HCT116 (cell line): ENCODE measurements at regions not wholly inside any gene's neighbourhood (a gene's known extent, or its start where the extent isn't known, plus 50 kb on each side); places are given as distances from the start of the nearest gene placed in this dataset.
A peak's percentile ranks its signal among the peaks of the same experiment; 100 is the strongest.

Experiments used
- ATAC-seq: fragments of 200-7000 bp; cut with Tn5 transposase; 2 replicates; pipeline ENCODE4 v1.9.1; 2020; ENCODE audit warnings: mild to moderate bottlenecking, moderate library complexity
- BruUV-seq: library from RNA; stranded (reverse); fragments of 400-500 nt; replicated peaks from 2 replicates; lab custom pipeline; 2021; lab: Mats Ljungman, UMichigan
- CTCF ChIA-PET: fragments of 300-600 bp; sonication (Branson Sonifier 250); formaldehyde crosslinking; loops from one replicate; lab custom pipeline; 2021; ENCODE audit warnings: antibody characterized with exemption; lab: Charles Lee
- POLR2A ChIA-PET: fragments of 300-600, 350-600 bp; sonication (Branson Sonifier 250); formaldehyde crosslinking; loops from one replicate; lab custom pipeline; 2021; ENCODE audit warnings: antibody characterized with exemption; lab: Charles Lee
- RAD21 ChIA-PET, 2 experiments: fragments of 300-600 bp; sonication (Branson Sonifier 250); formaldehyde crosslinking; loops; one replicate each; lab custom pipeline; 2023; ENCODE audit warnings: low total read pairs in 2 of 2; ENCODE audit not compliant: uncharacterized antibody in 2 of 2, unreplicated experiment in 2 of 2, low non-redundant PET in 1 of 2; lab: Charles Lee
- DNase-seq: peaks from one replicate; pipeline ENCODE4 v3.0.0-alpha.2; 2010; ENCODE audit warnings: low read depth, low spot score
- H2AFZ ChIP-seq: fragments of 200-600 bp; shearing (Covaris generic), sonication (generic); 2 replicates; pipeline ENCODE4 v1.6.1; 2017; ENCODE audit warnings: low read depth, mixed run types, mixed read lengths, antibody characterized with exemption, low read length; ENCODE audit not compliant: poor library complexity, severe bottlenecking
- H3K27ac ChIP-seq: 2 replicates; pipeline ENCODE4 v1.5.1; 2012; ENCODE audit warnings: low read depth, low read length
- H3K27me3 ChIP-seq: fragments of 200-600 bp; sonication (generic); 2 replicates; pipeline ENCODE4 v1.6.1; 2016; ENCODE audit warnings: mixed run types, low read length, mixed read lengths; ENCODE audit not compliant: insufficient read depth
- H3K36me3 ChIP-seq, 2 experiments: fragments of 200-500 bp in 1 of 2; fragments of 200-600 bp in 1 of 2; sonication (Bioruptor generic) in 1 of 2; sonication (generic) in 1 of 2; 2 replicates each; pipeline versions ENCODE4 v1.5.1 to v1.6.1; 2014 to 2016; ENCODE audit warnings: low read length in 2 of 2, inconsistent platforms in 1 of 2, mixed read lengths in 1 of 2, mixed run types in 1 of 2; ENCODE audit not compliant: insufficient read depth in 2 of 2, control insufficient read depth in 1 of 2
- H3K4me1 ChIP-seq, 2 experiments: fragments of 200-600 bp in 1 of 2; sonication (generic) in 1 of 2; 2 replicates each; pipeline versions ENCODE4 v1.5.1 to v1.6.1; 2012 to 2017; ENCODE audit warnings: low read length in 2 of 2, inconsistent platforms in 1 of 2, mild to moderate bottlenecking in 1 of 2, mixed read lengths in 1 of 2, mixed run types in 1 of 2, moderate library complexity in 1 of 2; ENCODE audit not compliant: insufficient read depth in 2 of 2, control insufficient read depth in 1 of 2
- H3K4me2 ChIP-seq: fragments of 200-600 bp; sonication (generic); 2 replicates; pipeline ENCODE4 v1.6.1; 2017; ENCODE audit warnings: mixed run types, low read length, mixed read lengths
- H3K4me3 ChIP-seq, 2 experiments: fragments of 200-600 bp in 1 of 2; sonication (generic) in 1 of 2; replicated peaks in 1 of 2; 2 replicates each; pipeline ENCODE4 v1.5.1; 2011 to 2016; ENCODE audit warnings: low read length in 2 of 2, control low read depth in 1 of 2, low read depth in 1 of 2, mild to moderate bottlenecking in 1 of 2, mixed read lengths in 1 of 2, mixed run types in 1 of 2
- H3K79me2 ChIP-seq: fragments of 200-600 bp; sonication (generic); 2 replicates; pipeline ENCODE4 v1.6.1; 2017; ENCODE audit warnings: mild to moderate bottlenecking, mixed run types, low read length, moderate library complexity, mixed read lengths; ENCODE audit not compliant: insufficient read depth
- H3K9ac ChIP-seq: fragments of 200-600 bp; sonication (generic); 2 replicates; pipeline ENCODE4 v1.6.1; 2016; ENCODE audit warnings: low read length, mixed read lengths
- H3K9me2 ChIP-seq: fragments of 200-600 bp; sonication (generic), shearing (Covaris generic); 2 replicates; pipeline ENCODE4 v1.6.1; 2017; ENCODE audit warnings: mixed run types, mild to moderate bottlenecking, moderate library complexity; ENCODE audit not compliant: insufficient read depth
- H3K9me3 ChIP-seq, 2 experiments: fragments of 200-500 bp in 1 of 2; fragments of 200-600 bp in 1 of 2; sonication (Bioruptor generic) in 1 of 2; sonication (generic) in 1 of 2; 2 replicates each; pipeline ENCODE4 v1.6.1; 2014 to 2017; ENCODE audit warnings: low read length in 2 of 2, mixed read lengths in 2 of 2, inconsistent platforms in 1 of 2, low read depth in 1 of 2, mild to moderate bottlenecking in 1 of 2, mixed run types in 1 of 2, moderate library complexity in 1 of 2; ENCODE audit not compliant: control insufficient read depth in 1 of 2, insufficient read depth in 1 of 2
- H4K20me1 ChIP-seq: fragments of 200-600 bp; sonication (generic), shearing (Covaris generic); 2 replicates; pipeline ENCODE4 v1.6.1; 2017; ENCODE audit warnings: mixed run types, mild to moderate bottlenecking, moderate library complexity; ENCODE audit not compliant: insufficient read depth
- CBX3 ChIP-seq: IDR thresholded peaks from 2 replicates; pipeline ENCODE4 v1.6.1; 2012; ENCODE audit warnings: low read depth
- EGR1 ChIP-seq: IDR thresholded peaks from 2 replicates; pipeline ENCODE4 v1.6.1; 2012; ENCODE audit warnings: low read depth
- ELF1 ChIP-seq: IDR thresholded peaks from 2 replicates; pipeline ENCODE4 v1.6.1; 2012; ENCODE audit warnings: low read depth, borderline replicate concordance
- EZH2phosphoT487 ChIP-seq: fragments of 200-600 bp; IDR thresholded peaks from 2 replicates; pipeline ENCODE4 v1.6.1; 2018; ENCODE audit warnings: antibody characterized with exemption, borderline replicate concordance
- JUND ChIP-seq: IDR thresholded peaks from 2 replicates; pipeline ENCODE4 v1.6.1; 2012
- POLR2A ChIP-seq: IDR thresholded peaks from 2 replicates; pipeline ENCODE4 v1.7.0; 2011; ENCODE audit warnings: borderline replicate concordance; ENCODE audit not compliant: insufficient read depth, insufficient read length; ENCODE audit errors: extremely low read depth
- POLR2AphosphoS5 ChIP-seq: IDR thresholded peaks from 2 replicates; pipeline ENCODE4 v1.6.1; 2011; ENCODE audit warnings: mild to moderate bottlenecking, low read depth, low read length, moderate library complexity
- SIN3A ChIP-seq: IDR thresholded peaks from 2 replicates; pipeline ENCODE4 v1.6.1; 2012; ENCODE audit warnings: low read depth
- YY1 ChIP-seq: IDR thresholded peaks from 2 replicates; pipeline ENCODE4 v1.6.1; 2011; ENCODE audit warnings: low read length, low read depth, moderate library complexity, mild to moderate bottlenecking; ENCODE audit not compliant: insufficient replicate concordance; ENCODE audit errors: extremely low read depth
- ZBTB33 ChIP-seq: IDR thresholded peaks from 2 replicates; pipeline ENCODE4 v1.6.1; 2011; ENCODE audit warnings: mild to moderate bottlenecking, low read length, moderate library complexity; ENCODE audit not compliant: insufficient replicate concordance; ENCODE audit errors: extremely low read depth
- intact Hi-C: fragments of 100-400 bp; cut with micrococcal nuclease; formaldehyde crosslinking; loops from 2 replicates; pipeline ENCODE4 v1.10.0; 2022
- TF ChIP-seq, protein P1 (sequence below): IDR thresholded peaks from 2 replicates; pipeline ENCODE4 v1.6.1; 2012; ENCODE audit warnings: low read depth

GRCh38 chr7:41573862-41574261 lies 129.0 kb downstream of the INHBA start (continued):
- TF ChIP-seq, protein P1, sequence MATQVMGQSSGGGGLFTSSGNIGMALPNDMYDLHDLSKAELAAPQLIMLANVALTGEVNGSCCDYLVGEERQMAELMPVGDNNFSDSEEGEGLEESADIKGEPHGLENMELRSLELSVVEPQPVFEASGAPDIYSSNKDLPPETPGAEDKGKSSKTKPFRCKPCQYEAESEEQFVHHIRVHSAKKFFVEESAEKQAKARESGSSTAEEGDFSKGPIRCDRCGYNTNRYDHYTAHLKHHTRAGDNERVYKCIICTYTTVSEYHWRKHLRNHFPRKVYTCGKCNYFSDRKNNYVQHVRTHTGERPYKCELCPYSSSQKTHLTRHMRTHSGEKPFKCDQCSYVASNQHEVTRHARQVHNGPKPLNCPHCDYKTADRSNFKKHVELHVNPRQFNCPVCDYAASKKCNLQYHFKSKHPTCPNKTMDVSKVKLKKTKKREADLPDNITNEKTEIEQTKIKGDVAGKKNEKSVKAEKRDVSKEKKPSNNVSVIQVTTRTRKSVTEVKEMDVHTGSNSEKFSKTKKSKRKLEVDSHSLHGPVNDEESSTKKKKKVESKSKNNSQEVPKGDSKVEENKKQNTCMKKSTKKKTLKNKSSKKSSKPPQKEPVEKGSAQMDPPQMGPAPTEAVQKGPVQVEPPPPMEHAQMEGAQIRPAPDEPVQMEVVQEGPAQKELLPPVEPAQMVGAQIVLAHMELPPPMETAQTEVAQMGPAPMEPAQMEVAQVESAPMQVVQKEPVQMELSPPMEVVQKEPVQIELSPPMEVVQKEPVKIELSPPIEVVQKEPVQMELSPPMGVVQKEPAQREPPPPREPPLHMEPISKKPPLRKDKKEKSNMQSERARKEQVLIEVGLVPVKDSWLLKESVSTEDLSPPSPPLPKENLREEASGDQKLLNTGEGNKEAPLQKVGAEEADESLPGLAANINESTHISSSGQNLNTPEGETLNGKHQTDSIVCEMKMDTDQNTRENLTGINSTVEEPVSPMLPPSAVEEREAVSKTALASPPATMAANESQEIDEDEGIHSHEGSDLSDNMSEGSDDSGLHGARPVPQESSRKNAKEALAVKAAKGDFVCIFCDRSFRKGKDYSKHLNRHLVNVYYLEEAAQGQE = no peak
- TF ChIP-seq CBX3 (no peak), JUND (no peak), POLR2AphosphoS5 (no peak), ELF1 (no peak), EZH2phosphoT487 (no peak)

DNA sequence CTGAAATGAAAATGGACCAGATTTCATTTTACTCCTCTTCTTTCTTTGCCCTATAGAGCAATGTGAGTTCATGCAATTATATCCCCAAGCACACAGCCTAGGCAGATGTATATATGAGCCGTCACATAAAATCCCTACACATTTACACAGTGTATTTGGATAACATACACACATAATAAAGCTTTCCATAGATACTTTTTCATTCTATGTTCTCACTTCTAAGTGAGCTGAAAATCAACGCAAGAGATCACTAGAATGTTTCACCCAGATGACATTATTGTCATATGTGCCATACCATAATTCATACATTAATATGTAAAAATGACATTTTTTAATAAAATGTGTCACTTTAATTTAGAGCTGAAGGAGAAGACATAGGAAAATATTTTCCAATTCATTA lies 129.4 kb downstream of the INHBA start:
- intact Hi-C loops = no loop called here
- no peak overlapping the region for H3K27ac ChIP-seq
- H3K9me3 ChIP-seq = no peaks in the 10 kb centered on the region
- no peaks in the 10 kb centered on the region for H4K20me1 ChIP-seq
- DNase-seq (no peak), ATAC-seq (no peak)
- H3K4me1 ChIP-seq = peaks cover 0 to 5% of the 10 kb centered on the region in 2 experiments; a peak in 1 of 4 replicates
- H3K36me3 ChIP-seq = no peaks in the 10 kb centered on the region
- H3K4me2 ChIP-seq = peak overlapping the region; percentile 29; the same call in 1 of the 2 replicates
- H3K4me3 ChIP-seq = no peak overlapping the region
- H3K9me2 ChIP-seq = no peaks in the 10 kb centered on the region
- no peaks in the 10 kb centered on the region for H3K27me3 ChIP-seq
- POLR2A ChIA-PET = no interaction called here
- no peak overlapping the region for H2AFZ ChIP-seq
- CTCF ChIA-PET = no interaction called here
- H3K79me2 ChIP-seq = no peaks in the 10 kb centered on the region
- TF ChIP-seq SIN3A (no peak), EGR1 (no peak), ELF1 (no peak), YY1 (no peak), POLR2A (no peak), ZBTB33 (no peak), CBX3 (no peak)
- TF ChIP-seq, all 23 proteins: peak for 0
- no peak overlapping the region for H3K9ac ChIP-seq
- RAD21 ChIA-PET = no interaction called here
- BruUV-seq = no TSS peak
